ENCODE measurements at regions not wholly inside any gene's neighbourhood (a gene's known extent, or its start where the extent isn't known, plus 50 kb on each side); places are given as distances from the start of the nearest gene placed in this dataset.

GRCh38 chr3:111277226-111277625 lies 205.6 kb downstream of the NECTIN3 start:
- no peak for ATAC-seq
- TF ChIP-seq ZNF224 (CRISPR knock-in tag; IDR thresholded peaks at IDR 0.05) (no peak), PURB (CRISPR knock-in tag; IDR thresholded peaks at IDR 0.05; ENCODE audit: low read depth) (no peak), CHD7 (IDR thresholded peaks at IDR 0.05; ENCODE audit: low read depth, low read length) (no peak), ZNF347 (CRISPR knock-in tag; IDR thresholded peaks at IDR 0.05; ENCODE audit: low read depth) (no peak), TARDBP (IDR thresholded peaks at IDR 0.05) (no peak), CBFB (CRISPR knock-in tag; IDR thresholded peaks at IDR 0.05) (no peak)
- H3K4me1 ChIP-seq (replicated peaks in 1 of 2; ENCODE audit: control insufficient read depth in 2 of 2, insufficient read depth in 2 of 2, low read length in 2 of 2), result no peaks in the 10 kb centered on the region
- in situ Hi-C loops (cut with MboI), result no loop called here
- no peak overlapping the region for H3K27ac ChIP-seq (ENCODE audit: extremely low read depth, low read depth, low read length)
- ChIA-PET POLR2A (no interaction called here), CTCF (ENCODE audit: low intra/inter-chr PET ratio) (no interaction called here)
- no TSS peak for BruUV-seq (replicated peaks)
- WGBS (ENCODE audit: insufficient coverage, low coverage, missing lambda C conversion rate), result 0% methylated on average over 4 of the region's 4 CpGs
- H3K27me3 ChIP-seq (ENCODE audit: control insufficient read depth in 2 of 2, insufficient read depth in 2 of 2, low read length in 2 of 2), result no peaks in the 10 kb centered on the region
- no peaks in the 10 kb centered on the region for H4K20me1 ChIP-seq (replicated peaks; ENCODE audit: control insufficient read depth, insufficient read depth, low read length)
- no peaks in the 10 kb centered on the region for H3K79me2 ChIP-seq (ENCODE audit: control insufficient read depth, insufficient read depth, low read length)
- H3K9me1 ChIP-seq (ENCODE audit: control insufficient read depth, insufficient read depth, low read length), result no peaks in the 10 kb centered on the region
- no peak for FAIRE-seq
- no peaks in the 10 kb centered on the region for H3K9me3 ChIP-seq (replicated peaks; ENCODE audit: control insufficient read depth, insufficient read depth, low read depth, low read length)
- H2AFZ ChIP-seq (ENCODE audit: low read depth, low read length), result no peak overlapping the region
- no peak overlapping the region for H3K4me2 ChIP-seq (ENCODE audit: insufficient read depth, low read length)
- no peak for DNase-seq (ENCODE audit: extremely low read depth in 1 of 4, low spot score in 3 of 4)
- no peak overlapping the region for H3K4me3 ChIP-seq
- intact Hi-C loops (cut with micrococcal nuclease), result no loop called here
- H3K36me3 ChIP-seq (ENCODE audit: control insufficient read depth, insufficient read depth, low read length), result no peaks in the 10 kb centered on the region
- no peak overlapping the region for H3K9ac ChIP-seq (ENCODE audit: insufficient read depth in 1 of 2, low read depth in 2 of 2, low read length in 2 of 2)
